ENCODE measurements at regions not wholly inside any gene's neighbourhood (a gene's known extent, or its start where the extent isn't known, plus 50 kb on each side); places are given as distances from the start of the nearest gene placed in this dataset.

DNA sequence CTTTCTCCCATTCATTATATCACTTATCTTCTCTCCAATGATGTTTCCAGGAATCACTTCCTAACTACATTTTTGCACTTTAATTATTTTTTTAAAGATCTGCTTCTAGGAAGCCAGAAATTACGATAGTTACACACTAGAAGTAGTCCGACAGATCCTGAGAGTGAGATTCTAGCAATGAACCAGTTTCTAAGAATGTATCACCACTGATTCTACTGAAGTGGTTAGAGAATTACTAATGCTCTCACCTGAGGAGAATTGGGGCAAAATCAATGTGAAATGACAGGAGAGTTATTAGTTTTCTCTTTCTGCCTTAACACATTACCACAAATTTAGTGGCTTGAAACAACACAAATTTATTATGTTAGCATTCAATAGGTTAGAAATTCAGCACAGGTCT is 241.2 kb downstream of the CASP12 start:
- Mint-ChIP-seq H3K4me3 (no peak overlapping the region), H3K27ac (no peak overlapping the region), H3K4me1 (ENCODE audit: low read depth) (peaks cover 9% of the 10 kb centered on the region), H3K27me3 (no peaks in the 10 kb centered on the region), H3K9me3 (peaks cover 2% of the 10 kb centered on the region), H3K36me3 (ENCODE audit: low read depth) (no peaks in the 10 kb centered on the region)
- H3K27me3 ChIP-seq (ENCODE audit: control insufficient read depth in 1 of 2, insufficient read depth in 2 of 2, low read length in 2 of 2), result no peaks in the 10 kb centered on the region
- H3K4me3 ChIP-seq (ENCODE audit: low read length), result no peak overlapping the region
- H3K36me3 ChIP-seq (ENCODE audit: insufficient read depth, low read length), result no peaks in the 10 kb centered on the region
- CTCF ChIA-PET, result no interaction called here
- H3K4me1 ChIP-seq (ENCODE audit: insufficient read depth, low read length), result peaks cover 5% of the 10 kb centered on the region
- intact Hi-C loops (cut with DNase I, micrococcal nuclease), result no loop called here
- H3K27ac ChIP-seq (ENCODE audit: low read depth in 1 of 2, low read length in 2 of 2), result no peak overlapping the region
- H3K9me3 ChIP-seq (ENCODE audit: control insufficient read depth in 1 of 2, insufficient read depth in 1 of 2, low read length in 2 of 2), result no peaks in the 10 kb centered on the region
- TF ChIP-seq CTCF (IDR thresholded peaks at IDR 0.05), result no peak
- no peak for DNase-seq
- POLR2A ChIA-PET, result no interaction called here
- ATAC-seq (ENCODE audit: poor library complexity), result no peak

- no peaks in the 10 kb centered on the region for H3K27me3 Mint-ChIP-seq
- no peak for DNase-seq
- no peaks in the 10 kb centered on the region for H3K27me3 ChIP-seq (ENCODE audit: control insufficient read depth in 1 of 2, insufficient read depth in 2 of 2, low read length in 2 of 2)
- H3K4me3 Mint-ChIP-seq, result no peak overlapping the region
- H3K4me3 ChIP-seq (ENCODE audit: low read length), result no peak overlapping the region
- H3K36me3 Mint-ChIP-seq (ENCODE audit: low read depth), result no peaks in the 10 kb centered on the region
- H3K9me3 Mint-ChIP-seq, result peaks cover 5% of the 10 kb centered on the region
- ATAC-seq (ENCODE audit: poor library complexity), result no peak
- peaks cover 5% of the 10 kb centered on the region for H3K4me1 ChIP-seq (ENCODE audit: insufficient read depth, low read length)
- no peaks in the 10 kb centered on the region for H3K36me3 ChIP-seq (ENCODE audit: insufficient read depth, low read length)
- no peak overlapping the region for H3K27ac ChIP-seq (ENCODE audit: low read depth in 1 of 2, low read length in 2 of 2)
- no peak for TF ChIP-seq CTCF (IDR thresholded peaks at IDR 0.05)
- H3K27ac Mint-ChIP-seq, result no peak overlapping the region
- no peaks in the 10 kb centered on the region for H3K9me3 ChIP-seq (ENCODE audit: control insufficient read depth in 1 of 2, insufficient read depth in 1 of 2, low read length in 2 of 2)
- POLR2A ChIA-PET, result no interaction called here
- H3K4me1 Mint-ChIP-seq (ENCODE audit: low read depth), result peaks cover 9% of the 10 kb centered on the region
- intact Hi-C loops (cut with DNase I, micrococcal nuclease), result no loop called here
- CTCF ChIA-PET, result no interaction called here
These were observed 243.2 kb downstream of the CASP12 start for GRCh38 chr11:104655066-104655465.

DNA sequence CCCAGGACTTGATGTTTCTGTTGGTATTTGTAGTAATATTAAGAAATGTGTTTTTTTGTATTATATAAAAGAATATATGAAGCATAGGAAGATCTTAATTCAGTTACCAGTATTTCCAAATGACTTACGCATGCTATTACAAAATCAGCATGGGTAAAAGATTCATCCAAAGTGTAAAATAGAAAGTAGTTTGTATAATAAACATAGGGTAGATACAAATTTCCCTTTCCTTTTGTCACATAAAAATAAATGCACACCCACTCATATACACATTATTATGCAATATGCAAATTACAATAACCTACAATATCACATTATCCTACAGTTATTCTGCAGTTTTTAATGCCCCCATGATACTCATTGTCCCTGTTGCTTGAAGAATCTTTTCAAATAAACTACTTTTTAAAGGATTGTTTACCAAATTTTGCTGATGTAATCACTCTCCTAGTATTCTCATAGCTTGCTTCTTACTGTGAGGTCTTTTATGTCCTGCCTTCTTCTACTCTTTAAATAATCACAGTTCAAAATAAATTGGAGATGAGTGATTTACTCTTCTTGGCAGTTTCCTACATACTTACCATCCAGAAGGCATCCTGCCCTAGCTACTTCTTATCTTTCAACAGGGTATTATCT is 244.0 kb downstream of the CASP12 start:
- POLR2A ChIA-PET, result no interaction called here
- no peaks in the 10 kb centered on the region for H3K9me3 ChIP-seq (ENCODE audit: control insufficient read depth in 1 of 2, insufficient read depth in 1 of 2, low read length in 2 of 2)
- no peaks in the 10 kb centered on the region for H3K36me3 ChIP-seq (ENCODE audit: insufficient read depth, low read length)
- Mint-ChIP-seq H3K27me3 (no peaks in the 10 kb centered on the region), H3K27ac (no peak overlapping the region), H3K9me3 (peaks cover 3% of the 10 kb centered on the region), H3K4me3 (no peak overlapping the region), H3K36me3 (ENCODE audit: low read depth) (no peaks in the 10 kb centered on the region), H3K4me1 (ENCODE audit: low read depth) (peaks cover 9% of the 10 kb centered on the region)
- no peak for TF ChIP-seq CTCF (IDR thresholded peaks at IDR 0.05)
- DNase-seq (no peak), ATAC-seq (ENCODE audit: poor library complexity) (no peak)
- CTCF ChIA-PET, result no interaction called here
- peaks cover 5% of the 10 kb centered on the region for H3K4me1 ChIP-seq (ENCODE audit: insufficient read depth, low read length)
- intact Hi-C loops (cut with DNase I, micrococcal nuclease), result no loop called here
- H3K27me3 ChIP-seq (ENCODE audit: control insufficient read depth in 1 of 2, insufficient read depth in 2 of 2, low read length in 2 of 2), result no peaks in the 10 kb centered on the region
- no peak overlapping the region for H3K4me3 ChIP-seq (ENCODE audit: low read length)
- H3K27ac ChIP-seq (ENCODE audit: low read depth in 1 of 2, low read length in 2 of 2), result no peak overlapping the region

Data from CD4-positive, alpha-beta T cell (primary cell).